Heart left ventricle (tissue), 16 donors: ENCODE measurements at regions not wholly inside any gene's neighbourhood (a gene's known extent, or its start where the extent isn't known, plus 50 kb on each side); places are given as distances from the start of the nearest gene placed in this dataset.

ENCODE experiments used
- ATAC-seq, 4 donors: fragments of 200-7000 bp; cut with Tn5 transposase; one replicate each; pipeline ENCODE4 v1.9.1; 2020 to 2022; ENCODE audit warnings: moderate library complexity in 4 of 4, mild to moderate bottlenecking in 3 of 4, moderate number of reproducible peaks in 1 of 4
- DNase-seq, 5 donors: peaks; one replicate each; pipeline ENCODE4 v3.0.0-alpha.2; 2020
- H3K27ac ChIP-seq, 12 donors: fragments of 200-600 bp; sonication (generic) in 4 of 12; one replicate each; pipeline versions ENCODE4 v1.5.0 to v1.8.0; 2016 to 2022; ENCODE audit warnings: mild to moderate bottlenecking in 2 of 12
- H3K27me3 ChIP-seq, 9 donors: fragments of 200-600 bp; sonication (generic) in 2 of 9; one replicate each; pipeline versions ENCODE4 v1.5.1 to v1.8.0; 2016 to 2022; ENCODE audit warnings: mild to moderate bottlenecking in 3 of 9
- H3K36me3 ChIP-seq, 9 donors: fragments of 200-600 bp; sonication (generic) in 2 of 9; one replicate each; pipeline versions ENCODE4 v1.5.0 to v1.8.0; 2018 to 2022; ENCODE audit warnings: mild to moderate bottlenecking in 2 of 9
- H3K4me1 ChIP-seq, 12 donors: fragments of 200-600 bp; sonication (generic) in 4 of 12; one replicate each; pipeline versions ENCODE4 v1.5.0 to v1.8.0; 2016 to 2022; ENCODE audit warnings: mild to moderate bottlenecking in 3 of 12
- H3K4me3 ChIP-seq, 12 donors: fragments of 200-600 bp; sonication (generic) in 4 of 12; one replicate each; pipeline versions ENCODE4 v1.5.0 to v1.8.0; 2017 to 2022; ENCODE audit warnings: mild to moderate bottlenecking in 9 of 12, moderate library complexity in 4 of 12
- H3K9me3 ChIP-seq, 12 donors: fragments of 200-600 bp; sonication (generic) in 4 of 12; one replicate each; pipeline versions ENCODE4 v1.5.0 to v1.8.0; 2016 to 2022; ENCODE audit warnings: mild to moderate bottlenecking in 1 of 12
- POLR2A ChIP-seq, 2 donors: fragments of 450-650 bp; IDR thresholded peaks; one replicate each; pipeline ENCODE4 v1.6.1; 2017; ENCODE audit warnings: antibody characterized with exemption in 2 of 2, mild to moderate bottlenecking in 2 of 2, moderate library complexity in 2 of 2
- whole genome bisulfite sequencing, 4 donors: extraction: QIAGEN DNeasy Blood & Tissue Kit in 2 of 4; methylation state at CpG; one replicate each; pipeline versions ENCODE4 v1.1.5 to v1.1.7; 2013 to 2018; 5-methylcytosine and 5-hydroxymethylcytosine counted together
- intact Hi-C, 10 donors: fragments of 100-400 bp; cut with DNase I; formaldehyde crosslinking; loops; one replicate each; pipeline versions ENCODE4 v1.11.1 to v1.14.2; 2022
- TF ChIP-seq, protein P1 (sequence below), 12 donors: fragments of 200-600 bp; sonication (generic) in 4 of 12; IDR thresholded peaks; one replicate each; pipeline versions ENCODE4 v1.5.0 to v1.8.0; 2018 to 2022; ENCODE audit warnings: antibody characterized with exemption in 12 of 12, mild to moderate bottlenecking in 5 of 12
- donor health status: ischemic (EF 13 %, LVEDD 7.1; RV severe dilation, severe dysfunction).
- donor health status: healthy with polysubstance abuse.
- donor health status: DM: no; HTN: yes; CAD: no.
- donor health status: DM: no; HTN: no; CAD: no.
- donor health status: ischemic (EF 25% LVEDD 6.9; RV normal size, moderate dysfunction).
- donor health status: ischemic (EF 25% LVEDD 5.7; RV mildly dilated, moderate dysfunction).
- donor health status: healthy.
- donor health status: DM: yes; HTN: yes; CAD: no.
- donor health status: ischemic (EF 35%, LVEDD 5.7; RV mildly dilated, moderate dysfunction).
- donor health status: nonischemic (EF 11% LVEDD 7.7; RV severe dilation, severe dysfunction).
- donor health status: DM: yes; HTN: yes; CAD: no.
- donor health status: PGD.
- donor health status: ischemic (EF 29% LVEDD 5.4; RV normal size, mild dysfunction).
- donor health status: nonischemic (EF 23%, LVEDD 6.1; RV moderate dilation, normal function).

DNA sequence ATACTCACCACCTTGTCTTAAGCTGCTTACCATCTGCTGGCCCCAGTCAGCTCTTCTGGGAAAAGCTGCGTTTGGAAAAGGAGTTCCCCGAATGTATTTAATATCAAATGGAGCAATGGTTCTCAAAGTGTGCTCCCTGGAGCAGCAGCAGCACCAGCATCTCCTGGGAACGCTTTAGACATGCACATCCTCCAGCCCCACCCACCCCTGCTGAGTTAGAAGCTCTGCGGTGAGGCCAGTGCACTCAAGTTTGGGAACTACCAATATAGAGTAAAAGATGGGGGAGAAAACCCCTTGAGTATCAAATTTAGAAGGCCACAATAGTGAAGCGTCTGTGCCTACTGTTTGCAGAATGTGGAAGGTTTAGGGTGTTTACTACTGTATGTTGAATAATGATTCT is 124.0 kb upstream of the TOPAZ1 start:
- peaks cover 0 to 10% (median 0%) of the 10 kb centered on the region in 12 donors for H3K4me1 ChIP-seq
- WGBS, 4 donors, result 79 to 89% (median 81%) methylated on average over 5 of the region's 5 CpGs
- H3K27ac ChIP-seq, result no peak overlapping the region
- H3K36me3 ChIP-seq, result no peaks in the 10 kb centered on the region
- H3K27me3 ChIP-seq, result peaks cover 0 to 27% (median 0%) of the 10 kb centered on the region in 9 donors
- no peak for TF ChIP-seq POLR2A (IDR thresholded peaks at IDR 0.05)
- TF ChIP-seq, protein P1, sequence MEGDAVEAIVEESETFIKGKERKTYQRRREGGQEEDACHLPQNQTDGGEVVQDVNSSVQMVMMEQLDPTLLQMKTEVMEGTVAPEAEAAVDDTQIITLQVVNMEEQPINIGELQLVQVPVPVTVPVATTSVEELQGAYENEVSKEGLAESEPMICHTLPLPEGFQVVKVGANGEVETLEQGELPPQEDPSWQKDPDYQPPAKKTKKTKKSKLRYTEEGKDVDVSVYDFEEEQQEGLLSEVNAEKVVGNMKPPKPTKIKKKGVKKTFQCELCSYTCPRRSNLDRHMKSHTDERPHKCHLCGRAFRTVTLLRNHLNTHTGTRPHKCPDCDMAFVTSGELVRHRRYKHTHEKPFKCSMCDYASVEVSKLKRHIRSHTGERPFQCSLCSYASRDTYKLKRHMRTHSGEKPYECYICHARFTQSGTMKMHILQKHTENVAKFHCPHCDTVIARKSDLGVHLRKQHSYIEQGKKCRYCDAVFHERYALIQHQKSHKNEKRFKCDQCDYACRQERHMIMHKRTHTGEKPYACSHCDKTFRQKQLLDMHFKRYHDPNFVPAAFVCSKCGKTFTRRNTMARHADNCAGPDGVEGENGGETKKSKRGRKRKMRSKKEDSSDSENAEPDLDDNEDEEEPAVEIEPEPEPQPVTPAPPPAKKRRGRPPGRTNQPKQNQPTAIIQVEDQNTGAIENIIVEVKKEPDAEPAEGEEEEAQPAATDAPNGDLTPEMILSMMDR (IDR thresholded peaks at IDR 0.05), result no peak
- no peak overlapping the region for H3K4me3 ChIP-seq
- no peak for DNase-seq
- no peak for ATAC-seq
- intact Hi-C loops, result loop anchor here in 2 of 10 donors (10.0 kb wide), 1 partner anchor 573 kb away; no protein-coding TSS in a partner anchor
- H3K9me3 ChIP-seq, result no peaks in the 10 kb centered on the region

GRCh38 chr3:44120721-44121582 is 120.7 kb upstream of the TOPAZ1 start:
- DNase-seq (peak in 4 of 5 donors; percentile 30 to 66 (median 46)), ATAC-seq (peak; percentile 66 to 87 (median 82))
- Histone ChIP-seq H3K27ac (no peak overlapping the region), H3K9me3 (no peaks in the 10 kb centered on the region), H3K36me3 (no peaks in the 10 kb centered on the region), H3K27me3 (peaks cover 0 to 5% (median 0%) of the 10 kb centered on the region in 9 donors), H3K4me3 (no peak overlapping the region), H3K4me1 (peaks cover 0 to 10% (median 0%) of the 10 kb centered on the region in 12 donors)
- WGBS, 4 donors, result 50 to 53% (median 51%) methylated on average over 6 of the region's 6 CpGs
- no peak for TF ChIP-seq POLR2A (IDR thresholded peaks at IDR 0.05)
- TF ChIP-seq, protein P1 (IDR thresholded peaks at IDR 0.05), result no peak
- intact Hi-C loops, result no loop called here

DNA sequence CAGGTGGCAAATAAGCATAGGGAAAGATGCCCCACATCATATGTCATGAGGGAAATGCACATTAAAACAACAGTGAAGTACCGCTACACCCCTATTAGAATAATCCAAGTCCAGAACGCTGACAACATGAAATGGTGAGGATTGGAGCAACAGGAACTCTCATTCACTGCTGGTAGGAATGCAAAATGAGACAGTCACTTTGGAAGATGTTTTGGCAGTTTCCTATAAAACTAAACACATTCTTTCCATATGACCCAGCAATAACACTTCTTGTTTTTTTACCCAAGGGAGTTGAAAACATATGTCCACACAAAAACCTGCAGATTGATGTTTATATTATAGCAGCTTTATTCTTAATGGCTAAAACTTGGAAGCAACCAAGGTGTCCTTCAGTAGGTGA is 116.4 kb upstream of the TOPAZ1 start:
- WGBS, 4 donors, result 85 to 94% (median 87%) methylated on average over 2 of the region's 2 CpGs
- DNase-seq, result no peak

GRCh38 chr3:44125882-44126281 is 115.8 kb upstream of the TOPAZ1 start:
- H3K9me3 ChIP-seq, result no peaks in the 10 kb centered on the region
- DNase-seq, result peak in 1 of 5 donors; percentile 31
- WGBS, 4 donors, result 16 to 25% (median 19%) methylated on average over 4 of the region's 4 CpGs
- ATAC-seq, result peak in 2 of 4 donors; percentile 67 to 87
- no peaks in the 10 kb centered on the region for H3K27me3 ChIP-seq
- no peak overlapping the region for H3K27ac ChIP-seq
- no peak overlapping the region for H3K4me3 ChIP-seq
- H3K4me1 ChIP-seq, result peaks cover 0 to 8% (median 0%) of the 10 kb centered on the region in 12 donors
- TF ChIP-seq POLR2A (IDR thresholded peaks at IDR 0.05), result no peak
- TF ChIP-seq, protein P1 (IDR thresholded peaks at IDR 0.05), result no peak
- intact Hi-C loops, result no loop called here
- H3K36me3 ChIP-seq, result no peaks in the 10 kb centered on the region

More for the DNA sequence above, 116.4 kb upstream of the TOPAZ1 start:
- Histone ChIP-seq H3K9me3 (no peaks in the 10 kb centered on the region), H3K4me1 (peaks cover 0 to 10% (median 0%) of the 10 kb centered on the region in 12 donors), H3K27ac (no peak overlapping the region), H3K4me3 (no peak overlapping the region), H3K27me3 (no peaks in the 10 kb centered on the region), H3K36me3 (no peaks in the 10 kb centered on the region)
- ATAC-seq, result no peak
- intact Hi-C loops, result no loop called here
- no peak for TF ChIP-seq POLR2A (IDR thresholded peaks at IDR 0.05)
- TF ChIP-seq, protein P1 (IDR thresholded peaks at IDR 0.05), result no peak
